DMS 273 (cell line): ENCODE measurements at regions not wholly inside any gene's neighbourhood (a gene's known extent, or its start where the extent isn't known, plus 50 kb on each side); places are given as distances from the start of the nearest gene placed in this dataset.
"Not testable (repeated sequence)": the region's sequence is repeated elsewhere in the genome, so short reads cannot be mapped to it uniquely, and the experiment has no call there.

Source experiments
- DNase-seq: peaks from one replicate; lab custom pipeline; 2025; ENCODE audit not compliant: unreplicated experiment; lab: John Stamatoyannopoulos, UW

- DNase-seq, result not testable (repeated sequence)
These were observed 54.0 kb downstream of the CYP26A1 start for GRCh38 chr10:93127642-93128215.

DNA sequence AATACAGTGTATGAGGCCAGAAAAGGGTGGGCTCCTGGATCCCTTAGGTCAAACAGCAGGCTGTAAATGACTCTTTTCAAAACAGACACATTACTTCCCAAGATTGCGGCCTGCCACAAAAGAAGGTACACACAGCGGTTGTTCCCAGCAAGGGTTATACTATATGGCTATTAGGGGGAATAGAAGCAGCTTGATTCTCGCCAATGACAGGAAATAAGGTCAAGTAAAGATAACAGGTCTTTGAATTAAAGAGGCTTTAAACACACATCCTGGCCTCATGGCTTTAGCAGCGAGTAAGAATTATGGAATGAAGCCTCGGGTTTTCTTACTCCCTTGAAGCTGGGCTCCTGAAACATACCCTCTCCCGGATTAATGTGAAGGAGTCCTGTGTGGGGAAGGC is 58.3 kb downstream of the CYP26A1 start:
- no peak for DNase-seq

DNA sequence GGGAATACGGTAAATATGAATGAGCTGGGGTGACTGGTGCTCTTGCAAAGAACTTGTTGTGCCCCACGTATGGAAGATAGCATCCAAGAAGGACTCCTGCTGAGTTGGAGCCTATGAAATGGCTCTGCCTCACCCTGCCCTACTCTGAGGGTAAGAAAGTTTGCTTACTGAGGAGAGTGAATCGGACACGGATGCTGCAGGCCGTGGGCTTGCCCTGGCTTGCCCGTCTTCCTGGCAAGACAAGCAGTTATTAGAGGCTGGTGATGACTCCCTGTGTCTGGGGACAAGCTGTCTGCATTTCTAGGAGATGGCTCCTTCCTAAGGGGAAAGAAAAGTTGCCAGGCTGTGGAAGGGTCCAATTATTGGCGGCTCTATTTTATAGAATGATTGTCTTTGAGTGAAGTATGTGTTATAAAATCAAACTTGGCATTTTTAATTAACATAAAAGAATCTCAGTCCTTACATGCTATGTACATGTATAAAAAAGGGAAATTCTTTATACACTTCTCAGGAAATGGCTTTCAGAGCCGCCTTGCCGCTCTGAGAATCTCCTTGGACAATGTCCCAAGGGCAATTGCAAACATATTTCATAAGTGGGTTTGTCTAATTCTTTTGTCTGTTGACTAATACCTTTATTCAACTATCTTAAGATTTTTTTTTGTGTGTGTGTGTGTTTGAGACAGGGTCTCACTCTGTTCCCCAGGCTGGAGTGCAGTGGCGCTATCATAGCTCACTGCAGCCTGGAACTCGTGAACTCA is 64.6 kb downstream of the CYP26A1 start:
- DNase-seq, result no peak

DNA sequence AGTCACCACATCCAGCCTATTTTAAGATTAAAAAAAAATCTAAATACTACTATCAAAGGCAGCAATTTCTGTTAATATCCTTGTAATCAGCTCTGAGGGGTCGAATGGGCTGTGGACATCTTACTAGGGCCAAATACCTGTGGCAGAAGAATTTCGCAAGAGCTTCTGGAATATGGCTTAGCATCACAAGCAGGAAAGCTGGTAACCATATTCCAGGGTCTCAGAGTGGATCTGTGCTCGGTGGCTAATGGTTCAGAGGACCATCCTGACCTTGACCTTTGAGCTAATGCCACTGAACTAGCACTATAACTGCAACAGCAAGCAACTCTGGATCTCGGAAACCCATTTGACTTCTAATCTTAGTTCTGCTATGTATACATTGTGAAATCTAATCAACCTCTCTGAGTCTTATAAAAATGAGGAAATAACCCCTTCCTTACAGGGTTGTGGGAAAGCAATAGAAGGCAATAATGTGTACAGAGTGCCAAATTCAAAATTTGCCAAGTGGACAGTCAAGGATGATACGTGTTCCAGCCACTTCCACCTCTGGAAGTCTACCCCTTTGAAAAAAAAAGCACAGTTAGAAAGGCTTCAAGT is 65.5 kb downstream of the CYP26A1 start:
- DNase-seq, result no peak

DNA sequence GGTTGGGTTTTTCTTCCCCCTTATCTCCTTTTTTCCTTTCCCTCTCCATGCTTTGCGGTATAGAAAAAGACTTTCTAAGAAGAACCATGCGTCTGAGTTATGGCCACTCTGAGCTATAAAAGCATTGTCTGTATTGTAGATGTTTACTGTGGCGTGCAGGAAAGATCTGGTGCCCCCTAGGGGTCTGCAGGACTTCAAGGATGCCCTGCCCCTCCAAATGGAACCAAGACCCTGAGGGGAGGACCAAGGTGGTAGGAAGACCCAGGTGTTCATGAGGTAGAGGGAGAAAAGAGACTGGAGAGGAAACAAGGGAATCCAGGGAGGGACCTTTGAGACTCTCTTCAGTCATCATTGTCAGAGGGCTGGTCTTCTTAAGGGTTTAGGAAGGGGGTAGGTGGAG is 68.8 kb downstream of the CYP26A1 start:
- no peak for DNase-seq

- no peak for DNase-seq
These were observed 69.6 kb downstream of the CYP26A1 start for GRCh38 chr10:93143281-93143680.

- DNase-seq, result no peak
These were observed 72.6 kb downstream of the CYP26A1 start for GRCh38 chr10:93146336-93146735.

DNA sequence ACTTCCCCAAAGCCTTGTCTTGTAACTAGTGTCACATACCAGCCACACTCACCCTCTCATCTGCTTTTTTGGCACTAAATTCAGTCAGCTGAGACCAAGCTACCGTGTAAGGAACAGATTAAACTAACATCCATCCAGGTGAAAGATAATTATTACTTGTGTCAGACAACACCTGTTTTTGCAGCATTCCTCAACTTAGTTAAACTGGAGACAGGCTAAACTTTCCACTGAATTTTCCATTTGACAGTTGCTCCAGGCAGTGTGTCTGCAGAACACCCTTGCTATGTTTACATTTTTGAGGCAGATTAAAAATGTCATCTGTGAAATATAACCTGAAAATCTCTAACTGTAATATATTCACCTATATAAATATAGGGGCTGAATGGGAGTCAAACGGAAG is 73.6 kb downstream of the CYP26A1 start:
- DNase-seq, result no peak

DNA sequence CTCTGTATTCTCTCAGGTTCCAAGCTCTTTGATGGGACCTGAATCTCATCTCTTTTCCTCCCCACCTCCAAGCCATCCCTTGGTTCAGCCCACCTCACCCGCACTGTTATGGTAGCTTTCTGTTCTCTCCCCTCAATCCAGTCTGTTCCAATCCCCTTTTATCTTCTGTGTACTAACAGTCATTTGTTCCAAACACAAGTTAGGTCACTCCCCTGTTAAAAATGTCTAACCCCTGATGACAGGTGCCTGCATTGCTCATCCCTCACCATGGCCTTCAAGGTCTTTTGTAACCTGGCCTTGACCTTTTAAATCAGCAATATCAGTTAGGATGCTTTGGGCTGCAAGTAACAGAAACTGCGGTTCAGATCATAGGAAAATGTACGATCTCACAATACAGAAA is 74.8 kb downstream of the CYP26A1 start:
- no peak for DNase-seq

GRCh38 chr10:93149761-93150160 is 76.1 kb downstream of the CYP26A1 start:
- DNase-seq, result no peak

- no peak for DNase-seq
These were observed 76.6 kb downstream of the CYP26A1 start for GRCh38 chr10:93150289-93150688.

- DNase-seq, result no peak
These were observed 77.4 kb downstream of the CYP26A1 start for GRCh38 chr10:93150990-93151547.

DNA sequence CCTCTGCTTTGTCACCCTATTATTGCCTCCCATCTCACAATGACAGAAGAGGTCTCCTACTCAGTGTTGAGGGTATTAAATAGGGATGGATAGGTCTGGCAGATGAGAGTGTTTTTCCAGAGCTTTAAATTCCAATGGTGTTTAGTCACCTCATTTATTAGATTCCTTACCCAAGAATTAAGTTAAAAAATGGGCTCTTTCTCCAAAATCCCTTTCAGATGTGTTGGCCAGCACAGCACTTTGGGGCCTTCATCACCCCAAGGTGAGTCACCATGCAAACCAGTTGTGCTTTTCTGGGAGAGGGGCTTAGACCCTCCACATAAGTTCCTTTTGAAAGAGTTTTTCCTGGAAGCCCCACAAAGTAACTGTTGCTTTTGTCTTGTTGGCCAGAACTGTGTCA is 78.4 kb downstream of the CYP26A1 start:
- no peak for DNase-seq

GRCh38 chr10:93154531-93154930 is 80.8 kb downstream of the CYP26A1 start:
- DNase-seq, result no peak

GRCh38 chr10:93160140-93160539 is 86.4 kb downstream of the CYP26A1 start:
- DNase-seq, result no peak

DNA sequence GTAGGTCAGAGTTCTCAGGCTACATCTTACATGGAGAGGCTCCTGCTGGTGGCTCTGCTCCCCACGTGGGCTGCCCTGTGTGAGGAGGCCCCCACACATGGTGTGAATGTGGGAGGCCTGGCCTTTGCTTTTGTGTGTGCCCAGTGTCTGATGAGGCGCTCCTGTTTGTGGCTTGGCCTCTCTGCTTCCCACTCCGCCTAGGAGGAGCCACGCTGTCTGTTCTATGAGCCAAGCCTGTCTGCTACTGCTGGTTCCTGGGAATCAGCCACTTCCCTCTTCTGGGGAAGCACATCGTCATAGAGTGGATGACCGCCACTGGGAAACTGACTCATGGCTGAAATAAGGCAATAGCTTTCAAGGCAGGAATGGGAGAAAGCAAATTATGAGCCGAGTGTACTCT is 87.1 kb downstream of the CYP26A1 start:
- DNase-seq, result no peak

- no peak for DNase-seq
These were observed 91.7 kb downstream of the CYP26A1 start for GRCh38 chr10:93165367-93165766.

DNA sequence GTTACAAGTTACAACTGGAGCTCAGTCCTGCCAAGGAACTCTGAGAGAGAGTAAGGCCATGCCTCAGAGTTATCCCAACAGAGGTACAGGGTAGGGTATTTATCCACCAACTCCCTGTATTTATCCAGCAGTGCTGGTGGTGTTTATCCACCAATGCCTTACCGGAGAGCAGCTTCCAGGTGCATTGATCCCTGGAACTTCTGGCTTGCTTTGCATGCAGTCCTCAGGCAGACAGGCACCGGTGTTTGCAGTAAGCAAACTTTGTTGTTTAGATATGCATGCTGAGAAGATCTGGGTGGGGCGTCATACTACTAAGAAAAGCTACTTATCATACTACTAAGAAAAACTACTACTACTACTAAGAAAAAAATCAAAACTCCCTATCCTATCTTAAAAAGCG is 92.4 kb downstream of the CYP26A1 start:
- DNase-seq, result no peak

- no peak for DNase-seq
These were observed 98.1 kb downstream of the CYP26A1 start for GRCh38 chr10:93171837-93172236.

- no peak for DNase-seq
These were observed 100.5 kb downstream of the CYP26A1 start for GRCh38 chr10:93173967-93174845.

DNA sequence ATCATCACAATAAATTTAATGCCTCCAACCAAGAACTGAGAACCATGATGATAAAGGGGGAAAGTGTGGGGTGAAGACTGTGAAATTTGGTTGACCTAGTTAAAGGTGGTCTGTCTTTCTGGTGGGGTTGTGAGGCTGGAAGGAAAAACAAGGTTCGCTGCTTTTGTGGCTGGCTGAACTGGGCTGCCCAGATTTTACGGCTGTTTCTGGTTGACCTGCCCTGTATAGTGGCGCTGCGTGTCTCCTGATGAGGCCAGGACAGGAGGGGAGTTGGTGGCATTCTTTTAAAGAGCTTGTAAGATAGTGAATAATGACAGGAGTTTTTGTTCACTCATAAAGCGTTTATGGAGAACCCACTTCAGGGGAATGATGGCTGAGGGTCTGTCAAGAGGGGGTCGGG is 101.8 kb downstream of the CYP26A1 start:
- no peak for DNase-seq
